CD14-positive monocyte (primary cell): ENCODE measurements at regions not wholly inside any gene's neighbourhood (a gene's known extent, or its start where the extent isn't known, plus 50 kb on each side); places are given as distances from the start of the nearest gene placed in this dataset.
"Not testable (repeated sequence)": the region's sequence is repeated elsewhere in the genome, so short reads cannot be mapped to it uniquely, and the experiment has no call there.

Experiments
- DNase-seq, 3 donors: peaks; one replicate each; pipeline ENCODE4 v3.0.0-alpha.2; 2011 to 2022
- H2AFZ ChIP-seq: 2 replicates; pipeline ENCODE4 v1.6.0; 2012; ENCODE audit warnings: mild to moderate bottlenecking, low read depth, low read length, inconsistent platforms; ENCODE audit not compliant: insufficient read depth, poor library complexity, severe bottlenecking
- H3K27ac ChIP-seq, 2 donors: 1 replicate in 1 of 2; 2 replicates in 1 of 2; pipeline ENCODE4 v1.5.1; 2012 to 2013; ENCODE audit warnings: low read length in 2 of 2, control low read depth in 1 of 2, inconsistent platforms in 1 of 2, low read depth in 1 of 2, mild to moderate bottlenecking in 1 of 2
- H3K27me3 ChIP-seq, 2 donors: one replicate each; pipeline versions ENCODE4 v1.6.0 to v1.6.1; 2011 to 2013; ENCODE audit warnings: low read length in 2 of 2; ENCODE audit not compliant: control insufficient read depth in 2 of 2, insufficient read depth in 2 of 2
- H3K36me3 ChIP-seq, 2 donors: replicated peaks in 1 of 2; 1 replicate in 1 of 2; 2 replicates in 1 of 2; pipeline versions ENCODE4 v1.5.1 to v1.6.1; 2012 to 2013; ENCODE audit warnings: low read length in 2 of 2, control low read depth in 1 of 2, inconsistent platforms in 1 of 2, mild to moderate bottlenecking in 1 of 2; ENCODE audit not compliant: insufficient read depth in 2 of 2, control insufficient read depth in 1 of 2
- H3K4me1 ChIP-seq, 2 donors: 1 replicate in 1 of 2; 2 replicates in 1 of 2; pipeline versions ENCODE4 v1.5.1 to v1.6.1; 2012 to 2013; ENCODE audit warnings: low read length in 2 of 2, control low read depth in 1 of 2, inconsistent platforms in 1 of 2, mild to moderate bottlenecking in 1 of 2, moderate library complexity in 1 of 2; ENCODE audit not compliant: insufficient read depth in 2 of 2, control insufficient read depth in 1 of 2
- H3K4me2 ChIP-seq: replicated peaks from 2 replicates; pipeline ENCODE3; 2012; ENCODE audit warnings: low read length, moderate library complexity, mild to moderate bottlenecking; ENCODE audit not compliant: poor library complexity, severe bottlenecking; ENCODE audit errors: extremely low read depth
- H3K4me3 ChIP-seq, 3 experiments: fragments of 200-600 bp in 1 of 3; sonication (generic) in 1 of 3; replicated peaks in 1 of 3; 1 replicate in 2 of 3; 2 replicates in 1 of 3; pipeline ENCODE4 v1.5.1; 2011 to 2013; ENCODE audit warnings: low read length in 3 of 3, mild to moderate bottlenecking in 3 of 3, control low read depth in 2 of 3, low read depth in 2 of 3, inconsistent platforms in 1 of 3, moderate library complexity in 1 of 3
- H3K79me2 ChIP-seq: 2 replicates; pipeline ENCODE4 v1.6.0; 2012; ENCODE audit warnings: mild to moderate bottlenecking, control low read depth, inconsistent platforms, low read length, moderate library complexity; ENCODE audit not compliant: insufficient read depth
- H3K9ac ChIP-seq: 2 replicates; pipeline ENCODE4 v1.6.0; 2017; ENCODE audit warnings: low read length, mild to moderate bottlenecking; ENCODE audit not compliant: insufficient read depth, poor library complexity, severe bottlenecking
- H3K9me3 ChIP-seq, 2 donors: replicated peaks in 1 of 2; 1 replicate in 1 of 2; 2 replicates in 1 of 2; pipeline versions ENCODE4 v1.5.1 to v1.6.1; 2012 to 2013; ENCODE audit warnings: low read length in 2 of 2, control low read depth in 1 of 2; ENCODE audit not compliant: control insufficient read depth in 1 of 2, insufficient read depth in 1 of 2
- H4K20me1 ChIP-seq: 2 replicates; pipeline ENCODE4 v1.6.0; 2012; ENCODE audit warnings: mild to moderate bottlenecking, low read length, control low read depth, moderate library complexity; ENCODE audit not compliant: insufficient read depth
- H3K27ac Mint-ChIP-seq, 7 donors: one replicate each; pipeline ENCODE4 v1.8.0; 2020; ENCODE audit warnings: mild to moderate bottlenecking in 7 of 7, mixed read lengths in 7 of 7, moderate library complexity in 6 of 7, inconsistent platforms in 2 of 7
- H3K27me3 Mint-ChIP-seq, 3 donors: one replicate each; pipeline ENCODE4 v1.8.0; 2021 to 2022; ENCODE audit warnings: low read depth in 3 of 3, mild to moderate bottlenecking in 3 of 3, mixed read lengths in 3 of 3, moderate library complexity in 3 of 3, inconsistent platforms in 1 of 3
- H3K36me3 Mint-ChIP-seq, 2 donors: one replicate each; pipeline ENCODE4 v1.8.0; 2020; ENCODE audit warnings: mixed read lengths in 2 of 2, inconsistent platforms in 1 of 2, mild to moderate bottlenecking in 1 of 2
- H3K4me1 Mint-ChIP-seq: one replicate; pipeline ENCODE4 v1.8.0; 2020; ENCODE audit warnings: mild to moderate bottlenecking, mixed read lengths
- H3K4me3 Mint-ChIP-seq, 2 donors: one replicate each; pipeline ENCODE4 v1.8.0; 2020; ENCODE audit warnings: mild to moderate bottlenecking in 2 of 2, mixed read lengths in 2 of 2, moderate library complexity in 1 of 2
- H3K9me3 Mint-ChIP-seq, 7 donors: one replicate each; pipeline ENCODE4 v1.8.0; 2020 to 2022; ENCODE audit warnings: mixed read lengths in 7 of 7, mild to moderate bottlenecking in 6 of 7, moderate library complexity in 6 of 7, inconsistent platforms in 2 of 7
- WGBS: methylation state at CpG from one replicate; pipeline ENCODE4 v1.1.5; 2013; ENCODE audit warnings: missing lambda C conversion rate; ENCODE audit not compliant: insufficient coverage; 5-methylcytosine and 5-hydroxymethylcytosine counted together
- intact Hi-C, 2 donors: fragments of 100-400 bp; cut with micrococcal nuclease; formaldehyde crosslinking; loops; one replicate each; pipeline versions ENCODE4 v1.15.0 to v1.15.1; 2023

DNA sequence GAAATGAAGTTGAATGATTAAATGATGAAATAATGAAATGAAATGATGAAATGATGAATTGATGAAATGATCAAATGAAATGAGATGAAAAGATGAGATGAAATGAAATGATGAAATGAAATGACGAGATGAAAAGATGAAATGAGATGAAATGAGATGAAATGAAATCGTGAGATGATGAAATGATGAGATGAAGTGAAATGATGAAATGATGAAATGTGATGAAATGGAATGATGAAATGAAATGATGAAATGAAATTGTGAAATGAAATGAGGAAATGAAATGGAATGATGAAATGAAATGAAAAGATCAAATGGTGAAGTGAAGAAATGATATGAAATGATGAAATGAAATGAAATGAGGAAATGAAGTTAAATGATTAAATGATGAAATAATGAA, 468.7 kb downstream of the FAM72C start:
- H3K27ac ChIP-seq, H3K36me3 ChIP-seq, H3K4me1 ChIP-seq, H4K20me1 ChIP-seq, H3K4me1 Mint-ChIP-seq, H3K27me3 ChIP-seq, H3K9me3 ChIP-seq, H3K9ac ChIP-seq, DNase-seq, H3K79me2 ChIP-seq, H3K4me3 ChIP-seq, H3K4me2 ChIP-seq, H2AFZ ChIP-seq, intact Hi-C loops: not testable (repeated sequence)
- Mint-ChIP-seq H3K36me3 (peaks cover 3 to 18% of the 10 kb centered on the region in 2 donors), H3K9me3 (peaks cover 20 to 29% (median 26%) of the 10 kb centered on the region in 7 donors), H3K4me3 (peak overlapping the region in 1 of 2 donors; percentile 56), H3K27me3 (peaks cover 15 to 24% (median 17%) of the 10 kb centered on the region in 3 donors), H3K27ac (peak overlapping the region in 2 of 7 donors; percentile 14 to 18)
- WGBS: no CpG with 5 or more reads among the region's 2 CpGs

DNA sequence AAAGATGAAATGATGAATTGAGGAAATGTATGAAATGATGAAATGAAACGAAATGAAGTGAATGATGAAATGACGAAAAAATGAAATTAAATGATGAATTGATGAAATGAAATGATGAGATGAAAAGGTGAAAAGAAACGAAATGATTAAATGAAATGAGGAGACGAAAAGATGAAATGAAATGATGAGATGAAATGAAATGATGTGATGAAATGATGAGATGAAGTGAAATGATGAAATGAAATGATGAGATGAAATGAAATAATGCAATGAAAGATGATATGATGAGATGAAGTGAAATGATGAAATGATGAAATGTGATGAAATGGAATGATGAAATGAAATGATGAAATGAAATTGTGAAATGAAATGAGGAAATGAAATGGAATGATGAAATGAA, 469.7 kb downstream of the FAM72C start:
- not testable (repeated sequence) for H3K4me1 ChIP-seq

DNA sequence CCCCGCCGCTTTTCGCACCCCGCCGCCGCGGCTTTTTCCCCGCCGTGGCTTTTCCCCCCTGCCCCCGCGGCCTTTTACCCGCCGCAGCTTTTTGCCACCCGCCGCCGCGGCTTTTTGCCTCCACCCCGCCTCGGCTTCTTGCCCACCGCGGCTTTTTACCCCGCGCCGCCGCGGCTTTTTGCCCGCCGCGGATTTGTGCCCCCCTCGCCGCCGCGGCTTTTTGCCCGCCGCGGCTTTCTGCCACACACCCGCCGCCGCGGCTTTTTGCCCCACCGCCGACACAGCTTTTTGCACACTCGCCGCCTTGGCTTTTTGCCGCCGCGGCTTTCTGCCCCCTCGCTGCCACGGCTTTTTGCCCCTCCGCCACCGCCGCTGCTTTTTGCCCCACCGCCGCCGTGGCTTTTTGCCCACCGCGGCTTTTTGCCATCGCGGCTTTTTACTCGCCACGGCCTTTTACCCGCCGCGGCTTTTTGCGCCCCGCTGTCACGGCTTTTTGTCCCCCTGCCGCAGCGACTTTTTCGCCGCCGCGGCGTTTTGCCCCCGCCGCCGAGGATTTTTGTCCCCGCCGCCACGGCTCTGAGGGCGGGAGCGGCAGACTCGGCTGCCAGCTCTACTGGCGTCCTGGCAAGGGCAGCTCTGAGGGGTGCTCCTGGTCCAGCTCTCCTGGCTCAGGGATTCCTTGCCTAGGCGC, 473.6 kb downstream of the FAM72C start:
- H3K27ac ChIP-seq, H3K79me2 ChIP-seq, H3K4me2 ChIP-seq, H3K9me3 ChIP-seq, H3K27ac Mint-ChIP-seq, H2AFZ ChIP-seq, H4K20me1 ChIP-seq, H3K36me3 ChIP-seq, H3K4me1 ChIP-seq, H3K4me1 Mint-ChIP-seq, H3K9ac ChIP-seq, intact Hi-C loops: not testable (repeated sequence)
- H3K27me3 Mint-ChIP-seq: peaks cover 7 to 32% (median 28%) of the 10 kb centered on the region in 3 donors
- H3K4me3 Mint-ChIP-seq: peak overlapping the region; percentile 12 to 46
- H3K4me3 ChIP-seq: peak overlapping the region in 1 of 3 experiments; percentile 20
- peak in 1 of 3 donors; percentile 1 for DNase-seq
- H3K36me3 Mint-ChIP-seq: peaks cover 3 to 14% of the 10 kb centered on the region in 2 donors
- H3K27me3 ChIP-seq: peaks cover 2 to 12% of the 10 kb centered on the region in 2 donors
- under 1% methylated on average over 58 of the region's 85 CpGs for WGBS
- peaks cover 13 to 15% (median 14%) of the 10 kb centered on the region in 7 donors for H3K9me3 Mint-ChIP-seq

More for the DNA sequence above, 469.7 kb downstream of the FAM72C start:
- H3K9me3 ChIP-seq, H3K79me2 ChIP-seq, H3K36me3 ChIP-seq, H3K4me3 ChIP-seq, H3K4me2 ChIP-seq, H3K9ac ChIP-seq, H3K4me1 Mint-ChIP-seq, H2AFZ ChIP-seq, H3K27ac ChIP-seq, H4K20me1 ChIP-seq, DNase-seq, H3K27ac Mint-ChIP-seq, intact Hi-C loops: not testable (repeated sequence)
- 86% methylated on average over 2 of the region's 4 CpGs for WGBS
- Mint-ChIP-seq H3K9me3 (peaks cover 20 to 29% (median 26%) of the 10 kb centered on the region in 7 donors), H3K36me3 (peaks cover 3 to 18% of the 10 kb centered on the region in 2 donors), H3K27me3 (peaks cover 14 to 34% (median 25%) of the 10 kb centered on the region in 3 donors), H3K4me3 (peak overlapping the region in 1 of 2 donors; percentile 72)
- peaks cover 2 to 10% of the 10 kb centered on the region in 2 donors for H3K27me3 ChIP-seq
